H1 (cell line): ENCODE measurements at regions not wholly inside any gene's neighbourhood (a gene's known extent, or its start where the extent isn't known, plus 50 kb on each side); places are given as distances from the start of the nearest gene placed in this dataset.

Experiments used
- CTCF ChIA-PET: fragments of 300-600 bp; sonication (Branson Sonifier 250); formaldehyde crosslinking; loops from one replicate; lab custom pipeline; 2021; ENCODE audit not compliant: partially characterized antibody; lab: Charles Lee
- POLR2A ChIA-PET: fragments of 300-600 bp; sonication (Branson Sonifier 250); formaldehyde crosslinking; loops from one replicate; lab custom pipeline; 2021; ENCODE audit warnings: inconsistent platforms; ENCODE audit not compliant: partially characterized antibody; lab: Charles Lee
- DNase-seq, 2 experiments: peaks; one replicate each; pipeline versions ENCODE4 v3.0.0 to v3.0.0-alpha.2; 2010 to 2022; ENCODE audit warnings: low spot score in 2 of 2, low read depth in 1 of 2, mixed read lengths in 1 of 2
- FAIRE-seq: peaks from 2 replicates; lab custom pipeline; 2011; peaks lifted over from hg19 to GRCh38; lab: Jason Lieb, UNC
- H2AFZ ChIP-seq: 2 replicates; pipeline ENCODE4 v1.8.1; 2012; ENCODE audit warnings: low read length, inconsistent platforms
- H2AK5ac ChIP-seq: 2 replicates; pipeline ENCODE4 v1.6.1; 2013; ENCODE audit warnings: low read depth, low read length
- H2BK120ac ChIP-seq: replicated peaks from 2 replicates; pipeline ENCODE3; 2013; ENCODE audit warnings: low read depth, low read length, inconsistent platforms
- H2BK12ac ChIP-seq: 2 replicates; pipeline ENCODE4 v1.6.1; 2013; ENCODE audit warnings: low read depth, low read length
- H2BK15ac ChIP-seq: 2 replicates; pipeline ENCODE4 v1.6.1; 2013; ENCODE audit warnings: low read length
- H2BK20ac ChIP-seq: 2 replicates; pipeline ENCODE4 v1.6.1; 2013; ENCODE audit warnings: low read length
- H2BK5ac ChIP-seq: 2 replicates; pipeline ENCODE4 v1.6.1; 2013; ENCODE audit warnings: low read depth, low read length
- H3K14ac ChIP-seq: 2 replicates; pipeline ENCODE4 v1.6.1; 2013; ENCODE audit warnings: inconsistent platforms; ENCODE audit not compliant: insufficient read length
- H3K18ac ChIP-seq: 2 replicates; pipeline ENCODE4 v1.6.1; 2013; ENCODE audit warnings: low read length; ENCODE audit errors: extremely low read depth
- H3K23ac ChIP-seq: 2 replicates; pipeline ENCODE4 v1.6.1; 2013; ENCODE audit warnings: inconsistent platforms; ENCODE audit not compliant: insufficient read length
- H3K23me2 ChIP-seq: 2 replicates; pipeline ENCODE4 v1.6.1; 2013; ENCODE audit warnings: low read depth, low read length
- H3K27ac ChIP-seq: 2 replicates; pipeline ENCODE4 v1.6.1; 2011; ENCODE audit warnings: low read depth, low read length, inconsistent platforms
- H3K27me3 ChIP-seq, 4 experiments: replicated peaks in 1 of 4; 1 replicate in 1 of 4; 2 replicates in 3 of 4; pipeline versions ENCODE4 v1.6.1 to v1.8.1; 2011 to 2013; ENCODE audit warnings: low read length in 3 of 4, mild to moderate bottlenecking in 3 of 4, inconsistent platforms in 2 of 4, mixed read lengths in 2 of 4, moderate library complexity in 1 of 4; ENCODE audit not compliant: control insufficient read depth in 3 of 4, insufficient read depth in 3 of 4; ENCODE audit errors: extremely low read depth in 1 of 4
- H3K36me3 ChIP-seq, 4 experiments: 2 replicates each; pipeline versions ENCODE4 v1.6.1 to v1.8.1; 2011 to 2013; ENCODE audit warnings: mild to moderate bottlenecking in 4 of 4, low read length in 3 of 4, moderate library complexity in 2 of 4, control low read depth in 1 of 4, inconsistent platforms in 1 of 4; ENCODE audit not compliant: insufficient read depth in 4 of 4, control insufficient read depth in 2 of 4
- H3K4ac ChIP-seq: replicated peaks from 2 replicates; pipeline ENCODE3; 2013; ENCODE audit warnings: low read length, low read depth, mixed read lengths, inconsistent platforms; ENCODE audit not compliant: insufficient read length
- H3K4me1 ChIP-seq, 4 experiments: replicated peaks in 1 of 4; 1 replicate in 1 of 4; 2 replicates in 3 of 4; pipeline versions ENCODE4 v1.6.1 to v1.8.1; 2011 to 2013; ENCODE audit warnings: low read length in 3 of 4, inconsistent platforms in 2 of 4, mixed read lengths in 1 of 4; ENCODE audit not compliant: insufficient read depth in 4 of 4, control insufficient read depth in 3 of 4
- H3K4me2 ChIP-seq, 2 experiments: 2 replicates each; pipeline versions ENCODE4 v1.6.1 to v1.8.1; 2011 to 2013; ENCODE audit warnings: low read depth in 2 of 2, low read length in 2 of 2, control low read depth in 1 of 2, inconsistent platforms in 1 of 2, mild to moderate bottlenecking in 1 of 2; ENCODE audit not compliant: insufficient read depth in 1 of 2
- H3K4me3 ChIP-seq, 4 experiments: fragments of 200-600, 300-600 bp in 1 of 4; sonication (generic), shearing (Covaris generic), sonication (Bioruptor Twin) in 1 of 4; 2 replicates each; pipeline versions ENCODE4 v1.5.1 to v1.8.1; 2011 to 2016; ENCODE audit warnings: low read length in 4 of 4, low read depth in 3 of 4, control low read depth in 2 of 4, inconsistent platforms in 2 of 4, mild to moderate bottlenecking in 2 of 4, mixed read lengths in 1 of 4, moderate library complexity in 1 of 4; ENCODE audit not compliant: insufficient read depth in 2 of 4; ENCODE audit errors: extremely low read depth in 1 of 4
- H3K56ac ChIP-seq: replicated peaks from 2 replicates; pipeline ENCODE3; 2013; ENCODE audit warnings: low read depth, mild to moderate bottlenecking, mixed read lengths, low read length, inconsistent platforms; ENCODE audit not compliant: insufficient read length
- H3K79me1 ChIP-seq: 2 replicates; pipeline ENCODE4 v1.6.1; 2013; ENCODE audit warnings: low read depth, low read length, control low read depth
- H3K79me2 ChIP-seq, 2 experiments: 2 replicates each; pipeline versions ENCODE4 v1.6.1 to v1.8.1; 2012 to 2013; ENCODE audit warnings: low read length in 2 of 2, mild to moderate bottlenecking in 2 of 2, inconsistent platforms in 1 of 2; ENCODE audit not compliant: insufficient read depth in 2 of 2, control insufficient read depth in 1 of 2
- H3K9ac ChIP-seq, 4 experiments: replicated peaks in 1 of 4; 1 replicate in 1 of 4; 2 replicates in 3 of 4; pipeline versions ENCODE4 v1.6.1 to v1.8.1; 2011 to 2013; ENCODE audit warnings: low read depth in 3 of 4, low read length in 3 of 4, control low read depth in 2 of 4, mild to moderate bottlenecking in 2 of 4, moderate library complexity in 2 of 4, inconsistent platforms in 1 of 4; ENCODE audit errors: extremely low read depth in 1 of 4
- H3K9me3 ChIP-seq, 2 experiments: 2 replicates each; pipeline versions ENCODE4 v1.6.1 to v1.8.1; 2012 to 2013; ENCODE audit warnings: mild to moderate bottlenecking in 2 of 2, moderate library complexity in 2 of 2, control low read depth in 1 of 2, inconsistent platforms in 1 of 2, low read depth in 1 of 2, low read length in 1 of 2, mixed read lengths in 1 of 2; ENCODE audit not compliant: insufficient read depth in 2 of 2
- H4K20me1 ChIP-seq, 2 experiments: replicated peaks in 1 of 2; 2 replicates each; pipeline versions ENCODE3 to v1.8.1; 2011 to 2013; ENCODE audit warnings: inconsistent platforms in 2 of 2, low read length in 2 of 2, mild to moderate bottlenecking in 1 of 2; ENCODE audit not compliant: insufficient read depth in 2 of 2, control insufficient read depth in 1 of 2
- H4K5ac ChIP-seq: 2 replicates; pipeline ENCODE4 v1.6.1; 2013; ENCODE audit warnings: low read length, low read depth, mixed read lengths, inconsistent platforms; ENCODE audit not compliant: insufficient read length
- H4K8ac ChIP-seq: 2 replicates; pipeline ENCODE4 v1.8.0; 2013; ENCODE audit warnings: mild to moderate bottlenecking, moderate library complexity, low read length, inconsistent platforms; ENCODE audit not compliant: insufficient read depth; ENCODE audit errors: extremely low read depth
- H4K91ac ChIP-seq: replicated peaks from 2 replicates; pipeline ENCODE3; 2013; ENCODE audit warnings: low read length, mixed read lengths, inconsistent platforms; ENCODE audit not compliant: insufficient read length
- POLR2A ChIP-seq, 2 experiments: IDR thresholded peaks; 1 replicate in 1 of 2; 2 replicates in 1 of 2; pipeline ENCODE4 v1.6.1; 2011; ENCODE audit warnings: low read depth in 2 of 2, low read length in 2 of 2, mild to moderate bottlenecking in 2 of 2; ENCODE audit errors: control extremely low read depth in 1 of 2
- WGBS, 2 experiments: shearing (Covaris generic) in 1 of 2; methylation state at CpG; one replicate each; pipeline versions ENCODE4 v1.1.6 to v1.1.7; 2013 to 2015; ENCODE audit warnings: low lambda C conversion rate in 2 of 2, mixed read lengths in 2 of 2, inconsistent platforms in 1 of 2, low coverage in 1 of 2, missing lambda C conversion rate in 1 of 2; ENCODE audit not compliant: insufficient replicate concordance in 2 of 2, insufficient coverage in 1 of 2, insufficient read length in 1 of 2; ENCODE audit errors: extremely low coverage in 1 of 2, missing lambda C conversion rate in 1 of 2; 5-methylcytosine and 5-hydroxymethylcytosine counted together

GRCh38 chr10:130430852-130431704 lies 294.9 kb downstream of the GLRX3 start:
- Histone ChIP-seq H2BK15ac (no peak overlapping the region), H3K4me3 (no peak overlapping the region), H4K91ac (no peak overlapping the region), H3K27ac (no peak overlapping the region), H2BK20ac (no peak overlapping the region), H3K23ac (no peak overlapping the region), H3K4me2 (no peak overlapping the region), H2BK5ac (no peak overlapping the region), H3K79me1 (no peaks in the 10 kb centered on the region), H3K56ac (no peak overlapping the region), H3K9ac (no peak overlapping the region), H2AK5ac (no peak overlapping the region), H4K20me1 (no peaks in the 10 kb centered on the region), H3K36me3 (no peaks in the 10 kb centered on the region), H3K18ac (no peak overlapping the region), H3K4me1 (no peaks in the 10 kb centered on the region), H3K79me2 (no peaks in the 10 kb centered on the region), H4K8ac (no peak overlapping the region), H3K14ac (no peak overlapping the region), H2BK120ac (no peak overlapping the region), H4K5ac (no peak overlapping the region), H2BK12ac (no peak overlapping the region), H2AFZ (no peak overlapping the region), H3K9me3 (peaks cover 0 to under 1% of the 10 kb centered on the region in 2 experiments; a peak in 2 of 4 replicates), H3K23me2 (no peaks in the 10 kb centered on the region), H3K4ac (no peak overlapping the region), H3K27me3 (no peaks in the 10 kb centered on the region)
- POLR2A ChIA-PET: no interaction called here
- CTCF ChIA-PET: interaction anchor here (2.0 kb wide), 1 partner anchor 15 kb away, joined by 8 read pairs; no protein-coding TSS in a partner anchor
- 91% methylated on average over 15 of the region's 15 CpGs; no CpG with 5 or more reads in 1 of the 2 experiments for WGBS, 2 experiments
- no peak for FAIRE-seq
- peak in 1 of 2 experiments; percentile 11 for DNase-seq
- no peak for TF ChIP-seq POLR2A (IDR thresholded peaks at IDR 0.05; ENCODE audit: control extremely low read depth in 1 of 2, low read depth in 2 of 2, low read length in 2 of 2)
